SK-N-MC (cell line): ENCODE measurements at regions not wholly inside any gene's neighbourhood (a gene's known extent, or its start where the extent isn't known, plus 50 kb on each side); places are given as distances from the start of the nearest gene placed in this dataset.

Experiments
- EZH2 ChIP-seq: fragments of 200-600 bp; sonication (generic); IDR thresholded peaks from one replicate; pipeline ENCODE4 v1.6.1; 2017; ENCODE audit warnings: antibody characterized with exemption
- POLR2AphosphoS5 ChIP-seq: IDR thresholded peaks from 2 replicates; pipeline ENCODE4 v1.6.1; 2012; ENCODE audit warnings: mild to moderate bottlenecking, low read depth, low read length, borderline replicate concordance

DNA sequence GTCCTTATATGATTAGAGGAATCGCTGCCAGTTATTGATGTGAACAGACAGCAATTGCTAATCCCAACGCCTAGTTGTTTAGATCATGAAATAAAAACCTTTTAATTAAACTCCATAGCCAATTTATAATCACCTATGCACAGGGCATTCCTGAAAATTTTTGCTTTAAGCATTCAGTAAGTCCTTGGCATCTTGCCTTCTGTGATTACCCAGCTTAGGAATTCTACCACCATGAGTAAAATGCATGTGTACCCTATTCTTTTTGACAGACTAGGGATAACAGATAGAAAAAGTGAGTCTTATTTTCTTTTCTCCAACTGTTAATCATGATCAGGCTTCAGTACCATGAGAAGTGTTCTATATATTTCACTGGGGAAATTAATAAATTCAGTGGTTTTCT lies 995.3 kb upstream of the GRIA3 start:
- no peak for TF ChIP-seq EZH2
- TF ChIP-seq POLR2AphosphoS5: no peak
